HepG2 (cell line): ENCODE measurements at regions not wholly inside any gene's neighbourhood (a gene's known extent, or its start where the extent isn't known, plus 50 kb on each side); places are given as distances from the start of the nearest gene placed in this dataset.

Source experiments
- ATAC-seq: fragments of 200-7000 bp; cut with Tn5 transposase; 3 replicates; pipeline ENCODE4 v1.9.1; 2020; ENCODE audit warnings: mild to moderate bottlenecking, moderate library complexity
- BruUV-seq: library from RNA; stranded (reverse); fragments of 400-500 nt; replicated peaks from 2 replicates; lab custom pipeline; 2021; lab: Mats Ljungman, UMichigan
- CTCF ChIA-PET: fragments of 300-600 bp; formaldehyde crosslinking; extraction: SDS; loops from one replicate; lab custom pipeline; 2021; ENCODE audit warnings: low total read pairs, inconsistent platforms, low intra/inter-chr PET ratio; lab: Yijun Ruan, JAX
- POLR2A ChIA-PET: fragments of 350-600 bp; sonication (Branson Sonifier 250); formaldehyde crosslinking; loops from one replicate; lab custom pipeline; 2020; ENCODE audit warnings: antibody characterized with exemption, inconsistent platforms; lab: Yijun Ruan, JAX
- DNase-seq: peaks from one replicate; pipeline ENCODE4 v3.0.0-alpha.2; 2015; ENCODE audit warnings: low spot score
- FAIRE-seq: peaks from 3 replicates; lab custom pipeline; 2011; peaks lifted over from hg19 to GRCh38; lab: Jason Lieb, UNC
- H2AFZ ChIP-seq: one replicate; pipeline ENCODE4 v1.6.1; 2011; ENCODE audit warnings: low read length, inconsistent platforms
- H3K27ac ChIP-seq: fragments of 300-600 bp; 3 replicates; pipeline ENCODE4 v1.8.0; 2011; ENCODE audit warnings: mixed run types, mild to moderate bottlenecking, mixed read lengths, low read length, inconsistent platforms; ENCODE audit not compliant: insufficient read depth; ENCODE audit errors: extremely low read length
- H3K27me3 ChIP-seq, 2 experiments: fragments of 200-600 bp in 1 of 2; 2 replicates in 1 of 2; 3 replicates in 1 of 2; pipeline versions ENCODE4 v1.6.0 to v1.8.0; 2011; ENCODE audit warnings: low read length in 2 of 2, mild to moderate bottlenecking in 2 of 2, moderate library complexity in 2 of 2, inconsistent platforms in 1 of 2; ENCODE audit not compliant: insufficient read depth in 2 of 2, control insufficient read depth in 1 of 2
- H3K36me3 ChIP-seq, 2 experiments: fragments of 200-600 bp in 1 of 2; replicated peaks in 1 of 2; 2 replicates in 1 of 2; 3 replicates in 1 of 2; pipeline versions ENCODE4 v1.5.1 to v1.8.0; 2011; ENCODE audit warnings: low read length in 2 of 2, inconsistent platforms in 1 of 2; ENCODE audit not compliant: insufficient read depth in 2 of 2, control insufficient read depth in 1 of 2
- H3K4me1 ChIP-seq: 2 replicates; pipeline ENCODE4 v1.5.1; 2012; ENCODE audit warnings: low read length, inconsistent platforms; ENCODE audit not compliant: insufficient read depth
- H3K4me2 ChIP-seq: 2 replicates; pipeline ENCODE4 v1.6.0; 2011; ENCODE audit warnings: low read depth, low read length, inconsistent platforms
- H3K4me3 ChIP-seq, 3 experiments: fragments of 200-600 bp in 1 of 3; sonication (generic), shearing (Covaris generic) in 1 of 3; replicated peaks in 1 of 3; 2 replicates each; pipeline ENCODE4 v1.5.1; 2011 to 2016; ENCODE audit warnings: low read length in 3 of 3, inconsistent platforms in 2 of 3, low read depth in 2 of 3, mild to moderate bottlenecking in 2 of 3, control low read depth in 1 of 3, mixed read lengths in 1 of 3; ENCODE audit not compliant: insufficient read depth in 1 of 3
- H3K79me2 ChIP-seq: one replicate; pipeline ENCODE4 v1.6.1; 2011; ENCODE audit warnings: low read length, inconsistent platforms; ENCODE audit not compliant: insufficient read depth
- H3K9ac ChIP-seq: 2 replicates; pipeline ENCODE4 v1.6.0; 2011; ENCODE audit warnings: mild to moderate bottlenecking, low read depth, low read length, inconsistent platforms; ENCODE audit not compliant: insufficient read depth
- H3K9me3 ChIP-seq: 2 replicates; pipeline ENCODE4 v1.5.1; 2012; ENCODE audit warnings: mild to moderate bottlenecking, low read length
- H4K20me1 ChIP-seq: 2 replicates; pipeline ENCODE4 v1.6.0; 2011; ENCODE audit warnings: inconsistent platforms, mild to moderate bottlenecking, low read length, moderate library complexity; ENCODE audit not compliant: insufficient read depth
- GZF1 ChIP-seq: sonication (generic); formaldehyde crosslinking; IDR thresholded peaks from 2 replicates; pipeline ENCODE4 v1.5.1; 2020; ENCODE audit warnings: mild to moderate bottlenecking, missing genetic modification reagents
- LBX2 ChIP-seq: sonication (generic); formaldehyde crosslinking; IDR thresholded peaks from 2 replicates; pipeline ENCODE4 v1.5.0; 2020; ENCODE audit warnings: missing genetic modification reagents, mild to moderate bottlenecking, borderline replicate concordance
- MAFG ChIP-seq: sonication (generic); formaldehyde crosslinking; IDR thresholded peaks from 2 replicates; pipeline ENCODE4 v1.5.1; 2020; ENCODE audit warnings: mild to moderate bottlenecking, missing genetic modification reagents
- MZF1 ChIP-seq: sonication (generic); formaldehyde crosslinking; IDR thresholded peaks from 2 replicates; pipeline ENCODE4 v1.8.1; 2023; ENCODE audit warnings: mild to moderate bottlenecking, missing genetic modification reagents, borderline replicate concordance
- PITX1 ChIP-seq: sonication (generic); formaldehyde crosslinking; IDR thresholded peaks from 2 replicates; pipeline ENCODE4 v1.5.1; 2020; ENCODE audit warnings: mild to moderate bottlenecking, missing genetic modification reagents
- PRDM4 ChIP-seq: sonication (generic); formaldehyde crosslinking; IDR thresholded peaks from 2 replicates; pipeline ENCODE4 v1.9.0; 2021; ENCODE audit warnings: missing genetic modification reagents, borderline replicate concordance
- RORA ChIP-seq: sonication (generic); formaldehyde crosslinking; IDR thresholded peaks from 2 replicates; pipeline ENCODE4 v1.5.0; 2020; ENCODE audit warnings: mild to moderate bottlenecking, missing genetic modification reagents, moderate library complexity
- SNAPC2 ChIP-seq: sonication (generic); formaldehyde crosslinking; IDR thresholded peaks from 2 replicates; pipeline ENCODE4 v1.8.1; 2022; ENCODE audit warnings: mild to moderate bottlenecking, missing genetic modification reagents
- SRF ChIP-seq: IDR thresholded peaks from 2 replicates; pipeline ENCODE4 v1.6.1; 2011; ENCODE audit warnings: mild to moderate bottlenecking, low read depth, low read length, moderate library complexity
- ZFP1 ChIP-seq: IDR thresholded peaks from 2 replicates; pipeline ENCODE4 v1.6.1; 2016
- ZNF12 ChIP-seq: sonication (generic); formaldehyde crosslinking; IDR thresholded peaks from 2 replicates; pipeline ENCODE4 v1.5.0; 2020; ENCODE audit warnings: missing genetic modification reagents
- ZNF350 ChIP-seq: sonication (generic); formaldehyde crosslinking; IDR thresholded peaks from 2 replicates; pipeline ENCODE4 v1.4.0; 2020; ENCODE audit warnings: mild to moderate bottlenecking, low read depth, missing genetic modification reagents, borderline replicate concordance
- ZNF446 ChIP-seq: sonication (generic); formaldehyde crosslinking; IDR thresholded peaks from 2 replicates; pipeline ENCODE4 v1.5.0; 2020; ENCODE audit warnings: mild to moderate bottlenecking, missing genetic modification reagents
- ZNF556 ChIP-seq: sonication (generic); formaldehyde crosslinking; IDR thresholded peaks from 2 replicates; pipeline ENCODE4 v1.4.0; 2020; ENCODE audit warnings: mild to moderate bottlenecking, missing genetic modification reagents, borderline replicate concordance
- ZNF564 ChIP-seq: sonication (generic); formaldehyde crosslinking; IDR thresholded peaks from 2 replicates; pipeline ENCODE4 v1.8.1; 2023; ENCODE audit warnings: mild to moderate bottlenecking, missing genetic modification reagents
- ZNF598 ChIP-seq: sonication (generic); formaldehyde crosslinking; IDR thresholded peaks from 2 replicates; pipeline ENCODE4 v1.5.1; 2020; ENCODE audit warnings: mild to moderate bottlenecking, missing genetic modification reagents, borderline replicate concordance
- ZNF616 ChIP-seq: sonication (generic); formaldehyde crosslinking; IDR thresholded peaks from 2 replicates; pipeline ENCODE4 v1.5.0; 2020; ENCODE audit warnings: low read depth, mild to moderate bottlenecking, missing genetic modification reagents
- WGBS: methylation state at CpG from one replicate; pipeline ENCODE4 v1.1.6; 2017; ENCODE audit warnings: low lambda C conversion rate; 5-methylcytosine and 5-hydroxymethylcytosine counted together
- in situ Hi-C: cut with HindIII; loops from 2 replicates; pipeline ENCODE4 v1.10.0; 2017; ENCODE audit warnings: low pct_unique_long_range_greater_than_20kb; ENCODE audit not compliant: extremely low pct_ligation_motif_present
- intact Hi-C: fragments of 100-400 bp; cut with micrococcal nuclease; formaldehyde crosslinking; loops from one replicate; pipeline ENCODE4 v1.10.0; 2022; ENCODE audit not compliant: unreplicated experiment
- TF ChIP-seq, protein P1 (sequence below): sonication (generic); formaldehyde crosslinking; IDR thresholded peaks from 2 replicates; pipeline ENCODE4 v1.4.0; 2020; ENCODE audit warnings: mild to moderate bottlenecking, missing genetic modification reagents, borderline replicate concordance
- TF ChIP-seq, protein P2 (sequence below): sonication (generic); formaldehyde crosslinking; IDR thresholded peaks from 2 replicates; pipeline ENCODE4 v1.4.0; 2020; ENCODE audit warnings: missing genetic modification reagents

DNA sequence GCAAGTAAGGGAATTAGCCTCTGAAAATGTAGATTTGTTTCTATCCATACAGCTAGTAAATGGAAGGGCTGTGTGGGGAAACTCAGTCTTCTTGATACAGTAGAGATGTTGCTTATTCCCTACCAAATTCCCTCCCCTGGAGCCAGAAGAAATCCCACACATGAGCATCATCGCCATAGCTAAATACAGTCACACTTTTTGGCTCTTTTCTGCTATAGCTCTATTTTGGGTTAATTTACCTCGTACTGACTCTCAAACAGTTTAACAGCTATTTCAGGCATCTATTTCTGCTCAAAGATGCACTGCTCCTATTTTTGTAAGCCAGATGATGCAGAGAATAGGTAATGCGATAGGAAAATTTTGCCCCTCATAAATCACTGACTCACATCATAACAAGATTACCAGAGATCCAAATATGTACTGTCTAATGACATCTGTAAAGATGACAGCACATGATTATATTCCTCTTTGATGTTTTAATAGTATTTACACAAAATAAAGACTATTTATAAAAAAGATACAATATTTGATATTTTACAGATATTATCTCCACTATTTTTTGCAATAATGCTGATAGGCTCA is 58.6 kb downstream of the XCL1 start:
- H3K27me3 ChIP-seq, result 0 out of 5 replicates have a peak, but pooled peaks cover 0 to 2% of the 10 kb centered on the region in 2 experiments
- no TSS peak for BruUV-seq
- no peak overlapping the region for H3K9ac ChIP-seq
- H3K79me2 ChIP-seq, result no peaks in the 10 kb centered on the region
- H3K4me2 ChIP-seq, result no peak overlapping the region
- no peaks in the 10 kb centered on the region for H3K9me3 ChIP-seq
- H4K20me1 ChIP-seq, result no peaks in the 10 kb centered on the region
- H2AFZ ChIP-seq, result no peak overlapping the region
- intact Hi-C loops, result loop anchor here (10.0 kb wide), 1 partner anchor 350 kb away; no protein-coding TSS in a partner anchor
- peaks cover 10% of the 10 kb centered on the region for H3K4me1 ChIP-seq
- H3K4me3 ChIP-seq, result no peak overlapping the region
- POLR2A ChIA-PET, result no interaction called here
- in situ Hi-C loops, result no loop called here
- CTCF ChIA-PET, result no interaction called here
- WGBS, result 64% methylated on average over 3 of the region's 3 CpGs
- no peaks in the 10 kb centered on the region for H3K36me3 ChIP-seq
- H3K27ac ChIP-seq, result no peak overlapping the region
- ATAC-seq, result no peak
- DNase-seq, result no peak
- TF ChIP-seq, protein P1, sequence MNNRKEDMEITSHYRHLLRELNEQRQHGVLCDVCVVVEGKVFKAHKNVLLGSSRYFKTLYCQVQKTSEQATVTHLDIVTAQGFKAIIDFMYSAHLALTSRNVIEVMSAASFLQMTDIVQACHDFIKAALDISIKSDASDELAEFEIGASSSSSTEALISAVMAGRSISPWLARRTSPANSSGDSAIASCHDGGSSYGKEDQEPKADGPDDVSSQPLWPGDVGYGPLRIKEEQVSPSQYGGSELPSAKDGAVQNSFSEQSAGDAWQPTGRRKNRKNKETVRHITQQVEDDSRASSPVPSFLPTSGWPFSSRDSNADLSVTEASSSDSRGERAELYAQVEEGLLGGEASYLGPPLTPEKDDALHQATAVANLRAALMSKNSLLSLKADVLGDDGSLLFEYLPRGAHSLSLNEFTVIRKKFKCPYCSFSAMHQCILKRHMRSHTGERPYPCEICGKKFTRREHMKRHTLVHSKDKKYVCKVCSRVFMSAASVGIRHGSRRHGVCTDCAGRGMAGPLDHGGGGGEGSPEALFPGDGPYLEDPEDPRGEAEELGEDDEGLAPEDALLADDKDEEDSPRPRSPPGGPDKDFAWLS (CRISPR knock-in tag), result no peak
- TF ChIP-seq PITX1 (CRISPR knock-in tag) (no peak), GZF1 (CRISPR knock-in tag) (no peak), RORA (CRISPR knock-in tag) (no peak), ZNF556 (no peak), ZNF12 (no peak), ZNF564 (CRISPR knock-in tag) (no peak), ZNF616 (CRISPR knock-in tag) (no peak), ZNF598 (CRISPR knock-in tag) (no peak), ZFP1 (CRISPR knock-in tag) (no peak), PRDM4 (no peak), MZF1 (no peak), LBX2 (CRISPR knock-in tag) (no peak), SNAPC2 (CRISPR knock-in tag) (no peak), SRF (no peak), ZNF350 (CRISPR knock-in tag) (no peak), ZNF446 (no peak), MAFG (CRISPR knock-in tag) (no peak)
- TF ChIP-seq, protein P2, sequence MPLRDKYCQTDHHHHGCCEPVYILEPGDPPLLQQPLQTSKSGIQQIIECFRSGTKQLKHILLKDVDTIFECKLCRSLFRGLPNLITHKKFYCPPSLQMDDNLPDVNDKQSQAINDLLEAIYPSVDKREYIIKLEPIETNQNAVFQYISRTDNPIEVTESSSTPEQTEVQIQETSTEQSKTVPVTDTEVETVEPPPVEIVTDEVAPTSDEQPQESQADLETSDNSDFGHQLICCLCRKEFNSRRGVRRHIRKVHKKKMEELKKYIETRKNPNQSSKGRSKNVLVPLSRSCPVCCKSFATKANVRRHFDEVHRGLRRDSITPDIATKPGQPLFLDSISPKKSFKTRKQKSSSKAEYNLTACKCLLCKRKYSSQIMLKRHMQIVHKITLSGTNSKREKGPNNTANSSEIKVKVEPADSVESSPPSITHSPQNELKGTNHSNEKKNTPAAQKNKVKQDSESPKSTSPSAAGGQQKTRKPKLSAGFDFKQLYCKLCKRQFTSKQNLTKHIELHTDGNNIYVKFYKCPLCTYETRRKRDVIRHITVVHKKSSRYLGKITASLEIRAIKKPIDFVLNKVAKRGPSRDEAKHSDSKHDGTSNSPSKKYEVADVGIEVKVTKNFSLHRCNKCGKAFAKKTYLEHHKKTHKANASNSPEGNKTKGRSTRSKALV (CRISPR knock-in tag), result no peak
- no peak for FAIRE-seq
